IMR-90 (cell line): ENCODE measurements at regions not wholly inside any gene's neighbourhood (a gene's known extent, or its start where the extent isn't known, plus 50 kb on each side); places are given as distances from the start of the nearest gene placed in this dataset.

Experiments used
- ATAC-seq: fragments of 200-7000 bp; cut with Tn5 transposase; 2 replicates; pipeline ENCODE4 v1.9.1; 2020; ENCODE audit warnings: low read depth, mild to moderate bottlenecking, moderate library complexity
- BruUV-seq: library from RNA; stranded (reverse); fragments of 400-500 nt; replicated peaks from 2 replicates; lab custom pipeline; 2021; lab: Mats Ljungman, UMichigan
- CTCF ChIA-PET: fragments of 300-600 bp; formaldehyde crosslinking; extraction: SDS; loops from one replicate; lab custom pipeline; 2021; ENCODE audit warnings: antibody characterized with exemption; lab: Yijun Ruan, JAX
- POLR2A ChIA-PET: fragments of 300-600 bp; sonication (Branson Sonifier 250); formaldehyde crosslinking; loops from one replicate; lab custom pipeline; 2022; ENCODE audit warnings: antibody characterized with exemption; ENCODE audit not compliant: unreplicated experiment; lab: Charles Lee
- DNase-seq: peaks from one replicate; pipeline ENCODE4 v3.0.0; 2013
- H2AFZ ChIP-seq: replicated peaks from 2 replicates; pipeline ENCODE3; 2013; ENCODE audit warnings: low read length, mild to moderate bottlenecking; ENCODE audit not compliant: poor library complexity
- H2AK5ac ChIP-seq: 2 replicates; pipeline ENCODE4 v1.6.1; 2013; ENCODE audit warnings: low read depth, low read length, inconsistent platforms
- H2AK9ac ChIP-seq: replicated peaks from 2 replicates; pipeline ENCODE3; 2013; ENCODE audit warnings: mild to moderate bottlenecking, low read depth, low read length, moderate library complexity; ENCODE audit not compliant: poor library complexity
- H2BK120ac ChIP-seq: 2 replicates; pipeline ENCODE4 v1.6.1; 2013; ENCODE audit warnings: low read depth, low read length, inconsistent platforms
- H2BK15ac ChIP-seq: 3 replicates; pipeline ENCODE4 v1.6.1; 2013; ENCODE audit warnings: low read depth, low read length, inconsistent platforms
- H2BK20ac ChIP-seq: 2 replicates; pipeline ENCODE4 v1.6.1; 2013; ENCODE audit warnings: low read depth, mild to moderate bottlenecking, inconsistent platforms, low read length, moderate library complexity
- H2BK5ac ChIP-seq: 2 replicates; pipeline ENCODE4 v1.6.1; 2013; ENCODE audit warnings: mild to moderate bottlenecking, low read depth, low read length, inconsistent platforms; ENCODE audit not compliant: poor library complexity, severe bottlenecking
- H3K14ac ChIP-seq: replicated peaks from 2 replicates; pipeline ENCODE4 v1.6.1; 2013; ENCODE audit warnings: low read depth, low read length, inconsistent platforms
- H3K18ac ChIP-seq: 2 replicates; pipeline ENCODE4 v1.6.1; 2013; ENCODE audit warnings: low read depth, low read length, control low read depth
- H3K23ac ChIP-seq: 2 replicates; pipeline ENCODE4 v1.6.1; 2013; ENCODE audit warnings: low read depth, low read length, inconsistent platforms
- H3K27ac ChIP-seq: 2 replicates; pipeline ENCODE4 v1.5.1; 2013; ENCODE audit warnings: mild to moderate bottlenecking, control low read depth, low read length; ENCODE audit not compliant: insufficient read depth
- H3K27me3 ChIP-seq: 2 replicates; pipeline ENCODE4 v1.6.1; 2013; ENCODE audit warnings: low read length; ENCODE audit not compliant: control insufficient read depth, insufficient read depth
- H3K36me3 ChIP-seq: 2 replicates; pipeline ENCODE4 v1.6.1; 2013; ENCODE audit warnings: low read length, mixed read lengths; ENCODE audit not compliant: control insufficient read depth, insufficient read depth
- H3K4ac ChIP-seq: 2 replicates; pipeline ENCODE4 v1.6.1; 2013; ENCODE audit warnings: low read depth, low read length, inconsistent platforms
- H3K4me1 ChIP-seq: 2 replicates; pipeline ENCODE4 v1.6.1; 2013; ENCODE audit warnings: low read length, mixed read lengths; ENCODE audit not compliant: control insufficient read depth, insufficient read depth
- H3K4me2 ChIP-seq: 2 replicates; pipeline ENCODE4 v1.6.1; 2013; ENCODE audit warnings: low read depth, mild to moderate bottlenecking, control low read depth, low read length, moderate library complexity
- H3K4me3 ChIP-seq: 2 replicates; pipeline ENCODE4 v1.5.1; 2013; ENCODE audit warnings: low read depth, mild to moderate bottlenecking, control low read depth, low read length, moderate library complexity; ENCODE audit not compliant: insufficient read depth
- H3K56ac ChIP-seq: 2 replicates; pipeline ENCODE4 v1.6.1; 2013; ENCODE audit warnings: low read length, inconsistent platforms; ENCODE audit not compliant: insufficient read depth; ENCODE audit errors: extremely low read depth
- H3K79me1 ChIP-seq, 2 experiments: 2 replicates each; pipeline ENCODE4 v1.6.1; 2013; ENCODE audit warnings: low read length in 2 of 2, inconsistent platforms in 1 of 2, low read depth in 1 of 2
- H3K9ac ChIP-seq: 2 replicates; pipeline ENCODE4 v1.6.1; 2013; ENCODE audit warnings: low read depth, low read length, control low read depth
- H3K9me1 ChIP-seq: 2 replicates; pipeline ENCODE4 v1.6.1; 2013; ENCODE audit warnings: low read length, inconsistent platforms; ENCODE audit not compliant: insufficient read depth
- H3K9me3 ChIP-seq: 2 replicates; pipeline ENCODE4 v1.6.1; 2013; ENCODE audit warnings: low read length; ENCODE audit not compliant: control insufficient read depth, insufficient read depth
- H4K20me1 ChIP-seq: 2 replicates; pipeline ENCODE4 v1.6.1; 2013; ENCODE audit warnings: low read length, inconsistent platforms; ENCODE audit not compliant: insufficient read depth
- H4K5ac ChIP-seq: 2 replicates; pipeline ENCODE4 v1.6.1; 2013; ENCODE audit warnings: mild to moderate bottlenecking, low read depth, low read length, control low read depth
- H4K8ac ChIP-seq, 2 experiments: 2 replicates each; pipeline ENCODE4 v1.6.1; 2013; ENCODE audit warnings: low read depth in 2 of 2, low read length in 2 of 2, control low read depth in 1 of 2, inconsistent platforms in 1 of 2
- H4K91ac ChIP-seq: 2 replicates; pipeline ENCODE4 v1.6.1; 2013; ENCODE audit warnings: low read depth, low read length, inconsistent platforms; ENCODE audit not compliant: insufficient read depth
- BHLHE40 ChIP-seq: fragments of 150-350 bp; IDR thresholded peaks from 2 replicates; pipeline ENCODE4 v1.6.1; 2016; ENCODE audit warnings: mild to moderate bottlenecking, low read depth, low read length
- CEBPB ChIP-seq: IDR thresholded peaks from 2 replicates; pipeline ENCODE4 v1.6.1; 2012; ENCODE audit warnings: low read depth, low read length, improper control_type of control experiment
- CHD1 ChIP-seq: IDR thresholded peaks from 2 replicates; pipeline ENCODE4 v1.6.1; 2012; ENCODE audit warnings: low read depth, low read length, improper control_type of control experiment
- FOS ChIP-seq: fragments of 150-350 bp; IDR thresholded peaks from 2 replicates; pipeline ENCODE4 v1.6.1; 2016; ENCODE audit warnings: low read depth, low read length
- MAFK ChIP-seq: IDR thresholded peaks from 2 replicates; pipeline ENCODE4 v1.6.1; 2012; ENCODE audit warnings: low read depth, low read length, improper control_type of control experiment
- MAZ ChIP-seq: IDR thresholded peaks from 2 replicates; pipeline ENCODE4 v1.6.1; 2012; ENCODE audit warnings: low read depth, mild to moderate bottlenecking, low read length, improper control_type of control experiment, moderate library complexity, borderline replicate concordance
- NFE2L2 ChIP-seq: fragments of 150-350 bp; IDR thresholded peaks from 2 replicates; pipeline ENCODE4 v1.6.1; 2016; ENCODE audit warnings: low read depth, mild to moderate bottlenecking, low read length
- POLR2A ChIP-seq: IDR thresholded peaks from 2 replicates; pipeline ENCODE4 v1.6.1; 2012; ENCODE audit warnings: mild to moderate bottlenecking, low read depth, low read length
- RAD21 ChIP-seq: IDR thresholded peaks from 2 replicates; pipeline ENCODE4 v1.6.1; 2012; ENCODE audit warnings: low read length, improper control_type of control experiment
- RCOR1 ChIP-seq: IDR thresholded peaks from 2 replicates; pipeline ENCODE4 v1.6.1; 2012; ENCODE audit warnings: mild to moderate bottlenecking, low read length, improper control_type of control experiment; ENCODE audit not compliant: insufficient replicate concordance
- RFX5 ChIP-seq: IDR thresholded peaks from 2 replicates; pipeline ENCODE4 v1.8.0; 2012; ENCODE audit warnings: low read depth, mild to moderate bottlenecking, low read length, moderate library complexity
- SMC3 ChIP-seq: fragments of 150-350 bp; IDR thresholded peaks from 2 replicates; pipeline ENCODE4 v1.6.1; 2016; ENCODE audit warnings: low read depth, mild to moderate bottlenecking, antibody characterized with exemption, low read length, moderate library complexity
- WGBS, 2 experiments: methylation state at CpG; one replicate each; pipeline versions ENCODE4 v1.1.5 to v1.1.7; 2013; ENCODE audit warnings: missing lambda C conversion rate in 2 of 2; ENCODE audit not compliant: insufficient read length in 1 of 2; ENCODE audit errors: extremely low coverage in 2 of 2; 5-methylcytosine and 5-hydroxymethylcytosine counted together
- dilution Hi-C: fragments of 300-500 bp; cut with HindIII; formaldehyde crosslinking; loops from one replicate; pipeline ENCODE4 v1.14.3; 2018; ENCODE audit warnings: low sequenced_read_pairs; ENCODE audit not compliant: unreplicated experiment
- in situ Hi-C: fragments of 300-500 bp; cut with MboI; formaldehyde crosslinking; loops from 3 replicates; pipeline ENCODE4 v1.14.3; 2019; ENCODE audit warnings: low sequenced_read_pairs, inconsistent platforms, mixed read lengths
- intact Hi-C: fragments of 100-400 bp; cut with micrococcal nuclease; formaldehyde crosslinking; loops from 2 replicates; pipeline ENCODE4 v1.10.0; 2022
- TF ChIP-seq, protein P1 (sequence below): fragments of 150-350 bp; IDR thresholded peaks from 2 replicates; pipeline ENCODE4 v1.6.1; 2017; ENCODE audit warnings: mild to moderate bottlenecking, antibody characterized with exemption, low read length, low read depth
- TF ChIP-seq, protein P2 (sequence below): conservative IDR thresholded peaks from 2 replicates; pipeline ENCODE4 v1.5.1; 2012; ENCODE audit warnings: mild to moderate bottlenecking, low read depth, low read length, improper control_type of control experiment
- TF ChIP-seq, protein P3 (sequence below): fragments of 150-350 bp; IDR thresholded peaks from 2 replicates; pipeline ENCODE4 v1.6.1; 2016; ENCODE audit warnings: low read depth, mild to moderate bottlenecking, low read length, moderate library complexity, borderline replicate concordance

DNA sequence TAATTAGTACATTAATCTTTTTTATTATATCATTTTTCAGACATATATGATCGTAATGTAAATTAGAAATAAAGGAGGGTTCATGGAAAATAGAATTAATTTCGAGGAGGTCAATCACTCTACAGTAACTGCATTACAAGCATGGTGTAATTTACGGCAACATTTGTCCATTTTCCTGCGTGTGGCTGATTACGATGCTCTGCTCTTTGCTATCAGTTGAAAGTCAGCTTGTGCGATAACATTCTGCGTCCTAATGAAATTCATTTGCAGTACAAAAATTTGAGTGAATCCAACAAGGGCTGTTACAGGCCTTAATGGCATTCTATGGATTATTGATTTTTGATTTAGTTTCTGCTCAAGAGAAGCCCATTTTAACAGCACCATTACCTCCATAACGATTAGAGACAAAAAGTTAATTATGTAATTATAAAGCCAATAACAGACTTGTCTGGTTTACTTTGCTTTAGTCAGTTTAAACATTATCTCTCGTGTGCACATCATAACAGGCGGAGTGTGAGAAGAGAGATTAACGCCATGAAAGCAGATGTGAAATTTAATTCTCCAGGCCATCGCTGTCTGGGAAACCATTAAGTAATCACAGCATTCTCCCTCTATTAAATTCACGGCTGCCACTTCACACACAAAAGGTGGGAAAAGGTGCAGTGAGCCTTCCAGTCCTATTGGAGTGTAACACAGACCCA is 256.4 kb upstream of the IRX3 start:
- Histone ChIP-seq H3K27me3 (no peaks in the 10 kb centered on the region), H2BK120ac (no peak overlapping the region), H3K23ac (no peak overlapping the region), H2AFZ (no peak overlapping the region), H3K4me3 (no peak overlapping the region), H3K79me1 (no peaks in the 10 kb centered on the region), H4K5ac (no peak overlapping the region), H4K91ac (no peak overlapping the region), H4K8ac (no peak overlapping the region), H2BK5ac (no peak overlapping the region), H3K4me2 (no peak overlapping the region), H3K9me3 (no peaks in the 10 kb centered on the region), H4K20me1 (no peaks in the 10 kb centered on the region), H3K4ac (no peak overlapping the region), H3K14ac (no peak overlapping the region), H3K36me3 (no peaks in the 10 kb centered on the region), H3K56ac (no peak overlapping the region), H3K27ac (no peak overlapping the region), H3K9me1 (no peaks in the 10 kb centered on the region), H2AK9ac (no peak overlapping the region), H3K9ac (no peak overlapping the region), H2AK5ac (no peak overlapping the region), H2BK20ac (no peak overlapping the region), H3K18ac (no peak overlapping the region), H3K4me1 (no peaks in the 10 kb centered on the region), H2BK15ac (no peak overlapping the region)
- ChIA-PET POLR2A (no interaction called here), CTCF (no interaction called here)
- TF ChIP-seq RFX5, result no peak
- no peak for TF ChIP-seq MAFK
- TF ChIP-seq BHLHE40, result no peak
- no peak for TF ChIP-seq RAD21
- TF ChIP-seq MAZ, result no peak
- TF ChIP-seq, protein P1, sequence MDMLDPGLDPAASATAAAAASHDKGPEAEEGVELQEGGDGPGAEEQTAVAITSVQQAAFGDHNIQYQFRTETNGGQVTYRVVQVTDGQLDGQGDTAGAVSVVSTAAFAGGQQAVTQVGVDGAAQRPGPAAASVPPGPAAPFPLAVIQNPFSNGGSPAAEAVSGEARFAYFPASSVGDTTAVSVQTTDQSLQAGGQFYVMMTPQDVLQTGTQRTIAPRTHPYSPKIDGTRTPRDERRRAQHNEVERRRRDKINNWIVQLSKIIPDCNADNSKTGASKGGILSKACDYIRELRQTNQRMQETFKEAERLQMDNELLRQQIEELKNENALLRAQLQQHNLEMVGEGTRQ, result no peak
- no peak for TF ChIP-seq FOS
- TF ChIP-seq RCOR1, result no peak
- TF ChIP-seq, protein P2, sequence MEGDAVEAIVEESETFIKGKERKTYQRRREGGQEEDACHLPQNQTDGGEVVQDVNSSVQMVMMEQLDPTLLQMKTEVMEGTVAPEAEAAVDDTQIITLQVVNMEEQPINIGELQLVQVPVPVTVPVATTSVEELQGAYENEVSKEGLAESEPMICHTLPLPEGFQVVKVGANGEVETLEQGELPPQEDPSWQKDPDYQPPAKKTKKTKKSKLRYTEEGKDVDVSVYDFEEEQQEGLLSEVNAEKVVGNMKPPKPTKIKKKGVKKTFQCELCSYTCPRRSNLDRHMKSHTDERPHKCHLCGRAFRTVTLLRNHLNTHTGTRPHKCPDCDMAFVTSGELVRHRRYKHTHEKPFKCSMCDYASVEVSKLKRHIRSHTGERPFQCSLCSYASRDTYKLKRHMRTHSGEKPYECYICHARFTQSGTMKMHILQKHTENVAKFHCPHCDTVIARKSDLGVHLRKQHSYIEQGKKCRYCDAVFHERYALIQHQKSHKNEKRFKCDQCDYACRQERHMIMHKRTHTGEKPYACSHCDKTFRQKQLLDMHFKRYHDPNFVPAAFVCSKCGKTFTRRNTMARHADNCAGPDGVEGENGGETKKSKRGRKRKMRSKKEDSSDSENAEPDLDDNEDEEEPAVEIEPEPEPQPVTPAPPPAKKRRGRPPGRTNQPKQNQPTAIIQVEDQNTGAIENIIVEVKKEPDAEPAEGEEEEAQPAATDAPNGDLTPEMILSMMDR, result no peak
- no peak for TF ChIP-seq NFE2L2
- TF ChIP-seq POLR2A, result no peak
- TF ChIP-seq SMC3, result no peak
- TF ChIP-seq CHD1, result no peak
- TF ChIP-seq, protein P3, sequence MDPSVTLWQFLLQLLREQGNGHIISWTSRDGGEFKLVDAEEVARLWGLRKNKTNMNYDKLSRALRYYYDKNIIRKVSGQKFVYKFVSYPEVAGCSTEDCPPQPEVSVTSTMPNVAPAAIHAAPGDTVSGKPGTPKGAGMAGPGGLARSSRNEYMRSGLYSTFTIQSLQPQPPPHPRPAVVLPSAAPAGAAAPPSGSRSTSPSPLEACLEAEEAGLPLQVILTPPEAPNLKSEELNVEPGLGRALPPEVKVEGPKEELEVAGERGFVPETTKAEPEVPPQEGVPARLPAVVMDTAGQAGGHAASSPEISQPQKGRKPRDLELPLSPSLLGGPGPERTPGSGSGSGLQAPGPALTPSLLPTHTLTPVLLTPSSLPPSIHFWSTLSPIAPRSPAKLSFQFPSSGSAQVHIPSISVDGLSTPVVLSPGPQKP, result no peak
- TF ChIP-seq CEBPB, result no peak
- in situ Hi-C loops, result no loop called here
- intact Hi-C loops, result no loop called here
- 70% methylated on average over 2 of the region's 13 CpGs; no CpG with 5 or more reads in 1 of the 2 experiments for WGBS, 2 experiments
- no TSS peak for BruUV-seq
- no peak for ATAC-seq
- dilution Hi-C loops, result no loop called here
- no peak for DNase-seq
